ENCODE measurements at regions not wholly inside any gene's neighbourhood (a gene's known extent, or its start where the extent isn't known, plus 50 kb on each side); places are given as distances from the start of the nearest gene placed in this dataset.

GRCh38 chr16:9566099-9566498, 474.7 kb downstream of the HAPSTR1 start:
- TF ChIP-seq EZH2 (IDR thresholded peaks at IDR 0.05; ENCODE audit: insufficient read depth, poor library complexity, severe bottlenecking) = no peak
- no peak for TF ChIP-seq EZH2phosphoT487 (IDR thresholded peaks at IDR 0.05; ENCODE audit: insufficient read depth, low read depth)
